HT1080 (cell line): ENCODE measurements at regions not wholly inside any gene's neighbourhood (a gene's known extent, or its start where the extent isn't known, plus 50 kb on each side); places are given as distances from the start of the nearest gene placed in this dataset.

Source experiments
- DNase-seq: peaks from one replicate; pipeline ENCODE4 v3.0.0-alpha.2; 2015; ENCODE audit warnings: low read depth

- no peak for DNase-seq
These were observed 204.9 kb upstream of the USP25 start for GRCh38 chr21:15524855-15525254.

- no peak for DNase-seq
These were observed 203.0 kb upstream of the USP25 start for GRCh38 chr21:15526798-15527197.

- no peak for DNase-seq
These were observed 201.4 kb upstream of the USP25 start for GRCh38 chr21:15528346-15528745.

GRCh38 chr21:15531986-15532385 is 197.8 kb upstream of the USP25 start:
- DNase-seq: no peak

GRCh38 chr21:15533618-15534017 is 196.2 kb upstream of the USP25 start:
- DNase-seq: no peak

- DNase-seq: no peak
These were observed 195.3 kb upstream of the USP25 start for GRCh38 chr21:15534450-15534886.

GRCh38 chr21:15539376-15539775 is 190.4 kb upstream of the USP25 start:
- DNase-seq: no peak

- peak; percentile 13 for DNase-seq
These were observed 186.3 kb upstream of the USP25 start for GRCh38 chr21:15543473-15543872.

- DNase-seq: no peak
These were observed 180.1 kb upstream of the USP25 start for GRCh38 chr21:15549671-15550070.

GRCh38 chr21:15552914-15553494 is 176.8 kb upstream of the USP25 start:
- DNase-seq: no peak

- peak; percentile 62 for DNase-seq
These were observed 171.9 kb upstream of the USP25 start for GRCh38 chr21:15557925-15558324.

GRCh38 chr21:15558884-15559283 is 170.9 kb upstream of the USP25 start:
- no peak for DNase-seq

- no peak for DNase-seq
These were observed 170.1 kb upstream of the USP25 start for GRCh38 chr21:15559660-15560059.

- DNase-seq: no peak
These were observed 169.3 kb upstream of the USP25 start for GRCh38 chr21:15560383-15561056.

- DNase-seq: no peak
These were observed 167.0 kb upstream of the USP25 start for GRCh38 chr21:15562748-15563147.

GRCh38 chr21:15564907-15565306 is 164.9 kb upstream of the USP25 start:
- no peak for DNase-seq

- no peak for DNase-seq
These were observed 163.1 kb upstream of the USP25 start for GRCh38 chr21:15566703-15567102.

- DNase-seq: no peak
These were observed 162.6 kb upstream of the USP25 start for GRCh38 chr21:15567191-15567590.

GRCh38 chr21:15568516-15568915 is 161.3 kb upstream of the USP25 start:
- no peak for DNase-seq

GRCh38 chr21:15586752-15587427 is 142.9 kb upstream of the USP25 start:
- no peak for DNase-seq

- DNase-seq: peak; percentile 10
These were observed 137.4 kb upstream of the USP25 start for GRCh38 chr21:15592271-15592860.

GRCh38 chr21:15592957-15593356 is 136.8 kb upstream of the USP25 start:
- no peak for DNase-seq
